ENCODE measurements at regions not wholly inside any gene's neighbourhood (a gene's known extent, or its start where the extent isn't known, plus 50 kb on each side); places are given as distances from the start of the nearest gene placed in this dataset.

DNA sequence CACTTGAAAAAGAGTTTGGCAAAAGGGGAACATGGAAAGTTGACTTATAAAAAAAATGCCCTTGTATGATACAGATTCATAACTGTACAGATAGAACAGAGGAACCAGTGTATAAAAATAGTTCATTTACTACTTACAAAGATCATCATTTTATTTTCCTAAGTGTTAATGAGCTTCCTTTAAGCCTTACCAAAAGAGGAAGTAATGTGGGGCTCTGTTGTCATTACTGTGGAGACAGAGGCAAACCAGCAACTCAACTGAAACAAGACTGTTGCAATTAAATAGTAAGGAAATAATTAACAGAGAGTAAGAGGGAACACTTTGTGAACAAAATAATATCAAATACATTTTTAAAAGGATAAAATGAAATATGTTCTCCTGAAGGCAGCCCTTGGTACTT is 526.2 kb upstream of the ADARB2 start:
- TF ChIP-seq, protein P1, sequence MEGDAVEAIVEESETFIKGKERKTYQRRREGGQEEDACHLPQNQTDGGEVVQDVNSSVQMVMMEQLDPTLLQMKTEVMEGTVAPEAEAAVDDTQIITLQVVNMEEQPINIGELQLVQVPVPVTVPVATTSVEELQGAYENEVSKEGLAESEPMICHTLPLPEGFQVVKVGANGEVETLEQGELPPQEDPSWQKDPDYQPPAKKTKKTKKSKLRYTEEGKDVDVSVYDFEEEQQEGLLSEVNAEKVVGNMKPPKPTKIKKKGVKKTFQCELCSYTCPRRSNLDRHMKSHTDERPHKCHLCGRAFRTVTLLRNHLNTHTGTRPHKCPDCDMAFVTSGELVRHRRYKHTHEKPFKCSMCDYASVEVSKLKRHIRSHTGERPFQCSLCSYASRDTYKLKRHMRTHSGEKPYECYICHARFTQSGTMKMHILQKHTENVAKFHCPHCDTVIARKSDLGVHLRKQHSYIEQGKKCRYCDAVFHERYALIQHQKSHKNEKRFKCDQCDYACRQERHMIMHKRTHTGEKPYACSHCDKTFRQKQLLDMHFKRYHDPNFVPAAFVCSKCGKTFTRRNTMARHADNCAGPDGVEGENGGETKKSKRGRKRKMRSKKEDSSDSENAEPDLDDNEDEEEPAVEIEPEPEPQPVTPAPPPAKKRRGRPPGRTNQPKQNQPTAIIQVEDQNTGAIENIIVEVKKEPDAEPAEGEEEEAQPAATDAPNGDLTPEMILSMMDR (conservative IDR thresholded peaks at IDR 0.05; ENCODE audit: low read depth, low read length): no peak
- TF ChIP-seq MAFK (IDR thresholded peaks at IDR 0.05; ENCODE audit: low read depth, low read length) (no peak), POLR2A (IDR thresholded peaks at IDR 0.05; ENCODE audit: low read depth, low read length) (no peak), FOS (IDR thresholded peaks at IDR 0.05; ENCODE audit: low read depth, low read length) (no peak), RFX5 (IDR thresholded peaks at IDR 0.05; ENCODE audit: low read depth, low read length) (no peak)
